HL-60 (cell line): ENCODE measurements at regions not wholly inside any gene's neighbourhood (a gene's known extent, or its start where the extent isn't known, plus 50 kb on each side); places are given as distances from the start of the nearest gene placed in this dataset.

ENCODE experiments used
- CTCF ChIP-seq: IDR thresholded peaks from one replicate; pipeline ENCODE4 v1.5.1; 2011; ENCODE audit warnings: low read length, control low read depth, inconsistent platforms; ENCODE audit not compliant: insufficient read depth
- SPI1 ChIP-seq: IDR thresholded peaks from 2 replicates; pipeline ENCODE4 v1.6.1; 2012; ENCODE audit warnings: low read depth, mild to moderate bottlenecking, borderline replicate concordance

- TF ChIP-seq SPI1 (no peak), CTCF (no peak)
Measured at GRCh38 chr4:85260064-85260463, 214.9 kb upstream of the ARHGAP24 start.
